HEK293 (cell line): ENCODE measurements at regions not wholly inside any gene's neighbourhood (a gene's known extent, or its start where the extent isn't known, plus 50 kb on each side); places are given as distances from the start of the nearest gene placed in this dataset.

Experiments
- CTCF ChIP-seq: fragments of 450-650 bp; formaldehyde crosslinking; IDR thresholded peaks from 2 replicates; pipeline ENCODE4 v1.5.1; 2016; ENCODE audit warnings: missing biosample characterization, missing genetic modification characterization
- GLI2 ChIP-seq: fragments of 450-650 bp; formaldehyde crosslinking; IDR thresholded peaks from 2 replicates; pipeline ENCODE4; 2017; ENCODE audit warnings: missing biosample characterization, missing genetic modification characterization, low read depth, borderline replicate concordance
- REPIN1 ChIP-seq: fragments of 450-650 bp; formaldehyde crosslinking; IDR thresholded peaks from 2 replicates; pipeline ENCODE4 v1.5.1; 2017; ENCODE audit warnings: missing biosample characterization, missing genetic modification characterization, low read depth
- SETDB1 ChIP-seq: IDR thresholded peaks from one replicate; pipeline ENCODE4 v1.6.1; 2017; ENCODE audit warnings: mild to moderate bottlenecking, low read length, moderate library complexity, mixed read lengths; ENCODE audit not compliant: insufficient read length
- TRIM28 ChIP-seq: IDR thresholded peaks from 2 replicates; pipeline ENCODE4 v1.6.1; 2011; ENCODE audit warnings: low read length, control low read depth, borderline replicate concordance
- ZBTB10 ChIP-seq: fragments of 450-650 bp; formaldehyde crosslinking; IDR thresholded peaks from 2 replicates; pipeline ENCODE4 v1.5.1; 2016; ENCODE audit warnings: missing biosample characterization, missing genetic modification characterization
- ZBTB6 ChIP-seq: fragments of 450-650 bp; formaldehyde crosslinking; IDR thresholded peaks from 2 replicates; pipeline ENCODE4 v1.5.1; 2017; ENCODE audit warnings: missing biosample characterization, missing genetic modification characterization
- ZNF184 ChIP-seq: fragments of 450-650 bp; IDR thresholded peaks from 2 replicates; pipeline ENCODE4 v1.5.1; 2018; ENCODE audit warnings: missing biosample characterization, mild to moderate bottlenecking, missing genetic modification characterization
- ZNF449 ChIP-seq: fragments of 450-650 bp; formaldehyde crosslinking; IDR thresholded peaks from 2 replicates; pipeline ENCODE4 v1.5.1; 2017; ENCODE audit warnings: missing biosample characterization, mild to moderate bottlenecking, missing genetic modification characterization, moderate library complexity
- ZNF571 ChIP-seq: fragments of 450-650 bp; formaldehyde crosslinking; IDR thresholded peaks from 2 replicates; pipeline ENCODE4 v1.5.0; 2017; ENCODE audit warnings: missing biosample characterization, missing genetic modification characterization
- ZNF580 ChIP-seq: fragments of 450-650 bp; formaldehyde crosslinking; IDR thresholded peaks from 2 replicates; pipeline ENCODE4 v1.5.1; 2016; ENCODE audit warnings: missing biosample characterization, missing genetic modification characterization
- ZNF621 ChIP-seq: fragments of 450-650 bp; formaldehyde crosslinking; IDR thresholded peaks from 2 replicates; pipeline ENCODE4 v1.5.1; 2017; ENCODE audit warnings: missing biosample characterization, missing genetic modification characterization
- ZNF660 ChIP-seq: fragments of 450-650 bp; IDR thresholded peaks from 2 replicates; pipeline ENCODE4 v1.5.1; 2018; ENCODE audit warnings: missing biosample characterization, mild to moderate bottlenecking, missing genetic modification characterization
- ZNF830 ChIP-seq: fragments of 450-650 bp; IDR thresholded peaks from 2 replicates; pipeline ENCODE4 v1.5.0; 2018; ENCODE audit warnings: missing biosample characterization, missing genetic modification characterization, low read depth, mild to moderate bottlenecking, moderate library complexity

GRCh38 chr10:78438907-78439809 lies 405.5 kb downstream of the RPS24 start:
- TF ChIP-seq CTCF (tag by site-specific recombination), result no peak
- no peak for TF ChIP-seq TRIM28
- TF ChIP-seq ZBTB6, result no peak
- TF ChIP-seq GLI2 (tag by site-specific recombination), result no peak
- no peak for TF ChIP-seq ZNF660 (tag by site-specific recombination)
- no peak for TF ChIP-seq ZNF580 (tag by site-specific recombination)
- TF ChIP-seq ZNF184 (tag by site-specific recombination), result no peak
- TF ChIP-seq ZNF571 (tag by site-specific recombination), result no peak
- TF ChIP-seq ZNF621 (tag by site-specific recombination), result no peak
- TF ChIP-seq ZBTB10 (tag by site-specific recombination), result no peak
- no peak for TF ChIP-seq SETDB1
- no peak for TF ChIP-seq ZNF449 (tag by site-specific recombination)
- no peak for TF ChIP-seq REPIN1 (tag by site-specific recombination)
- no peak for TF ChIP-seq ZNF830 (tag by site-specific recombination)
